B cell (primary cell): ENCODE measurements at regions not wholly inside any gene's neighbourhood (a gene's known extent, or its start where the extent isn't known, plus 50 kb on each side); places are given as distances from the start of the nearest gene placed in this dataset.

Source experiments
- EZH2 ChIP-seq: IDR thresholded peaks from 2 replicates; pipeline ENCODE4 v1.6.1; 2012; ENCODE audit warnings: borderline replicate concordance, low read depth, mild to moderate bottlenecking, moderate library complexity, low read length; ENCODE audit not compliant: insufficient read depth, poor library complexity, severe bottlenecking
- TF ChIP-seq, protein P1 (sequence below): fragments of 200-600 bp; IDR thresholded peaks from one replicate; pipeline ENCODE4 v1.8.0; 2022; ENCODE audit warnings: antibody characterized with exemption, mild to moderate bottlenecking

DNA sequence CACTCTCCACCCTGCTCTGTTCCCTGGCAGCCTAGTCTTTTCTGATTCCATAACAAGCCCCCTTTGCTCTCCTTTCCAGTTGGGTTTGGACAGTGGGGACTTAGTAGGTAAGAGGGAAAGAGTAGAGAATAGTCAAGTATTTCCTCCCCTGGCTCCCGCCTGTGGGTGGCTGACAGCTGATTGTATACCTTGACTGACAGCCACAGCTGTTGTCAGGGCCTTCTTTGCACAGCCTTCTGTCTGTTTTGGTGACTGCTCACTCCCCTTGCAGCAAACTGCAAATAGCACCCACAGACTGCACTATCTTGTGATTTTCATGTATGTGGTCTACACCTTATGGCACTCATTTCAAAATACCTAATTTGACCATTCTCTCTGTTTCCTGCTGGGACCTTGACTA, 486.3 kb downstream of the ACTR3B start:
- TF ChIP-seq, protein P1, sequence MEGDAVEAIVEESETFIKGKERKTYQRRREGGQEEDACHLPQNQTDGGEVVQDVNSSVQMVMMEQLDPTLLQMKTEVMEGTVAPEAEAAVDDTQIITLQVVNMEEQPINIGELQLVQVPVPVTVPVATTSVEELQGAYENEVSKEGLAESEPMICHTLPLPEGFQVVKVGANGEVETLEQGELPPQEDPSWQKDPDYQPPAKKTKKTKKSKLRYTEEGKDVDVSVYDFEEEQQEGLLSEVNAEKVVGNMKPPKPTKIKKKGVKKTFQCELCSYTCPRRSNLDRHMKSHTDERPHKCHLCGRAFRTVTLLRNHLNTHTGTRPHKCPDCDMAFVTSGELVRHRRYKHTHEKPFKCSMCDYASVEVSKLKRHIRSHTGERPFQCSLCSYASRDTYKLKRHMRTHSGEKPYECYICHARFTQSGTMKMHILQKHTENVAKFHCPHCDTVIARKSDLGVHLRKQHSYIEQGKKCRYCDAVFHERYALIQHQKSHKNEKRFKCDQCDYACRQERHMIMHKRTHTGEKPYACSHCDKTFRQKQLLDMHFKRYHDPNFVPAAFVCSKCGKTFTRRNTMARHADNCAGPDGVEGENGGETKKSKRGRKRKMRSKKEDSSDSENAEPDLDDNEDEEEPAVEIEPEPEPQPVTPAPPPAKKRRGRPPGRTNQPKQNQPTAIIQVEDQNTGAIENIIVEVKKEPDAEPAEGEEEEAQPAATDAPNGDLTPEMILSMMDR = no peak
- no peak for TF ChIP-seq EZH2
